ENCODE measurements at regions not wholly inside any gene's neighbourhood (a gene's known extent, or its start where the extent isn't known, plus 50 kb on each side); places are given as distances from the start of the nearest gene placed in this dataset.

GRCh38 chr6:124903797-124904196, 58.4 kb upstream of the RNF217 start:
- Histone ChIP-seq H3K36me3 (ENCODE audit: insufficient read depth, low read length) (no peaks in the 10 kb centered on the region), H3K4me2 (ENCODE audit: low read depth, low read length, poor library complexity, severe bottlenecking) (no peak overlapping the region), H3K79me2 (ENCODE audit: insufficient read depth, low read length) (no peaks in the 10 kb centered on the region), H3K4me1 (ENCODE audit: insufficient read depth, low read length, poor library complexity, severe bottlenecking) (no peaks in the 10 kb centered on the region), H3K9me3 (ENCODE audit: insufficient read depth, low read depth, low read length) (no peaks in the 10 kb centered on the region), H4K20me1 (ENCODE audit: insufficient read depth, low read length, poor library complexity, severe bottlenecking) (no peaks in the 10 kb centered on the region), H3K4me3 (ENCODE audit: low read length, poor library complexity, severe bottlenecking) (no peak overlapping the region), H3K27me3 (ENCODE audit: insufficient read depth, low read length, poor library complexity, severe bottlenecking) (no peaks in the 10 kb centered on the region), H3F3A (ENCODE audit: low read depth) (no peaks in the 10 kb centered on the region), H3K9ac (ENCODE audit: low read depth, low read length, poor library complexity, severe bottlenecking) (no peak overlapping the region), H3K9me2 (replicated peaks; ENCODE audit: low read depth, low read length) (no peaks in the 10 kb centered on the region), H2AFZ (ENCODE audit: low read length) (no peak overlapping the region)
- TF ChIP-seq, protein P1, sequence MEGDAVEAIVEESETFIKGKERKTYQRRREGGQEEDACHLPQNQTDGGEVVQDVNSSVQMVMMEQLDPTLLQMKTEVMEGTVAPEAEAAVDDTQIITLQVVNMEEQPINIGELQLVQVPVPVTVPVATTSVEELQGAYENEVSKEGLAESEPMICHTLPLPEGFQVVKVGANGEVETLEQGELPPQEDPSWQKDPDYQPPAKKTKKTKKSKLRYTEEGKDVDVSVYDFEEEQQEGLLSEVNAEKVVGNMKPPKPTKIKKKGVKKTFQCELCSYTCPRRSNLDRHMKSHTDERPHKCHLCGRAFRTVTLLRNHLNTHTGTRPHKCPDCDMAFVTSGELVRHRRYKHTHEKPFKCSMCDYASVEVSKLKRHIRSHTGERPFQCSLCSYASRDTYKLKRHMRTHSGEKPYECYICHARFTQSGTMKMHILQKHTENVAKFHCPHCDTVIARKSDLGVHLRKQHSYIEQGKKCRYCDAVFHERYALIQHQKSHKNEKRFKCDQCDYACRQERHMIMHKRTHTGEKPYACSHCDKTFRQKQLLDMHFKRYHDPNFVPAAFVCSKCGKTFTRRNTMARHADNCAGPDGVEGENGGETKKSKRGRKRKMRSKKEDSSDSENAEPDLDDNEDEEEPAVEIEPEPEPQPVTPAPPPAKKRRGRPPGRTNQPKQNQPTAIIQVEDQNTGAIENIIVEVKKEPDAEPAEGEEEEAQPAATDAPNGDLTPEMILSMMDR (conservative IDR thresholded peaks at IDR 0.05; ENCODE audit: low read length): no peak
- no peak for TF ChIP-seq EZH2phosphoT487 (IDR thresholded peaks at IDR 0.05; ENCODE audit: borderline replicate concordance)

GRCh38 chr6:124907596-124907995, 54.6 kb upstream of the RNF217 start:
- Histone ChIP-seq H3K36me3 (ENCODE audit: insufficient read depth, low read length) (no peaks in the 10 kb centered on the region), H3K4me3 (ENCODE audit: low read length, poor library complexity, severe bottlenecking) (no peak overlapping the region), H4K20me1 (ENCODE audit: insufficient read depth, low read length, poor library complexity, severe bottlenecking) (no peaks in the 10 kb centered on the region), H3K9me2 (replicated peaks; ENCODE audit: low read depth, low read length) (no peaks in the 10 kb centered on the region), H3K9ac (ENCODE audit: low read depth, low read length, poor library complexity, severe bottlenecking) (no peak overlapping the region), H3K4me1 (ENCODE audit: insufficient read depth, low read length, poor library complexity, severe bottlenecking) (no peaks in the 10 kb centered on the region), H2AFZ (ENCODE audit: low read length) (no peak overlapping the region), H3F3A (ENCODE audit: low read depth) (no peaks in the 10 kb centered on the region), H3K4me2 (ENCODE audit: low read depth, low read length, poor library complexity, severe bottlenecking) (no peak overlapping the region), H3K79me2 (ENCODE audit: insufficient read depth, low read length) (no peaks in the 10 kb centered on the region), H3K9me3 (ENCODE audit: insufficient read depth, low read depth, low read length) (no peaks in the 10 kb centered on the region), H3K27me3 (ENCODE audit: insufficient read depth, low read length, poor library complexity, severe bottlenecking) (no peaks in the 10 kb centered on the region)
- TF ChIP-seq, protein P1 (conservative IDR thresholded peaks at IDR 0.05; ENCODE audit: low read length): no peak
- no peak for TF ChIP-seq EZH2phosphoT487 (IDR thresholded peaks at IDR 0.05; ENCODE audit: borderline replicate concordance)
